Body of pancreas (tissue), 4 donors: ENCODE measurements at regions not wholly inside any gene's neighbourhood (a gene's known extent, or its start where the extent isn't known, plus 50 kb on each side); places are given as distances from the start of the nearest gene placed in this dataset.

Experiments used
- ATAC-seq: fragments of 150-250 bp; one replicate; pipeline ENCODE4 v1.9.1; 2016
- DNase-seq, 4 donors: peaks; one replicate each; pipeline ENCODE4 v3.0.0-alpha.2; 2019
- H3K27ac ChIP-seq, 4 donors: fragments of 200-600 bp; sonication (generic); 1 replicate in 3 of 4; 2 replicates in 1 of 4; pipeline versions ENCODE4 v1.5.1 to v1.6.1; 2016 to 2019; ENCODE audit warnings: mild to moderate bottlenecking in 1 of 4, mixed read lengths in 1 of 4, moderate library complexity in 1 of 4
- H3K27me3 ChIP-seq, 2 donors: fragments of 200-600 bp; sonication (generic); one replicate each; pipeline ENCODE4 v1.6.0; 2016; ENCODE audit warnings: mild to moderate bottlenecking in 1 of 2
- H3K36me3 ChIP-seq, 2 donors: fragments of 200-600 bp; sonication (generic); replicated peaks in 1 of 2; 2 replicates each; pipeline ENCODE4 v1.5.1; 2016; ENCODE audit warnings: low read depth in 2 of 2; ENCODE audit not compliant: insufficient read depth in 1 of 2
- H3K4me1 ChIP-seq: fragments of 200-600 bp; sonication (generic); one replicate; pipeline ENCODE4 v1.6.0; 2016
- H3K4me3 ChIP-seq, 2 donors: fragments of 200-600 bp; sonication (generic); 1 replicate in 1 of 2; 2 replicates in 1 of 2; pipeline ENCODE4 v1.5.1; 2016 to 2019
- H3K9me3 ChIP-seq, 3 donors: fragments of 200-600 bp; sonication (generic); 1 replicate in 2 of 3; 2 replicates in 1 of 3; pipeline ENCODE4 v1.5.1; 2016
- CTCF ChIP-seq, 7 experiments: fragments of 450-650 bp in 4 of 7; fragments of 200-600 bp in 3 of 7; sonication (generic) in 3 of 7; IDR thresholded peaks; one replicate each; pipeline ENCODE4 v1.5.1; 2016 to 2019; ENCODE audit warnings: antibody characterized with exemption in 7 of 7
- POLR2A ChIP-seq, 3 donors: fragments of 450-650 bp; IDR thresholded peaks; one replicate each; pipeline ENCODE4 v1.6.1; 2016; ENCODE audit warnings: antibody characterized with exemption in 3 of 3, mild to moderate bottlenecking in 2 of 3
- WGBS, 2 donors: methylation state at CpG; one replicate each; pipeline ENCODE4 v1.1.5; 2017; 5-methylcytosine and 5-hydroxymethylcytosine counted together
- intact Hi-C: fragments of 100-400 bp; cut with DNase I; formaldehyde crosslinking; loops from one replicate; pipeline ENCODE4 v1.15.1; 2023

GRCh38 chr7:85566095-85566794, 379.4 kb upstream of the SEMA3D start:
- H3K36me3 ChIP-seq: no peaks in the 10 kb centered on the region
- H3K27me3 ChIP-seq: no peaks in the 10 kb centered on the region
- ATAC-seq: no peak
- WGBS, 2 donors: 86 to 88% methylated on average over 14 of the region's 14 CpGs
- no peak for TF ChIP-seq POLR2A (IDR thresholded peaks at IDR 0.05)
- no peak for TF ChIP-seq CTCF (IDR thresholded peaks at IDR 0.05)
- DNase-seq: no peak
- H3K4me1 ChIP-seq: no peaks in the 10 kb centered on the region
- H3K27ac ChIP-seq: no peak overlapping the region
- intact Hi-C loops: no loop called here
- no peak overlapping the region for H3K4me3 ChIP-seq
- H3K9me3 ChIP-seq: no peaks in the 10 kb centered on the region

GRCh38 chr7:85565276-85565675, 378.4 kb upstream of the SEMA3D start:
- Histone ChIP-seq H3K9me3 (no peaks in the 10 kb centered on the region), H3K36me3 (no peaks in the 10 kb centered on the region), H3K27ac (no peak overlapping the region), H3K27me3 (no peaks in the 10 kb centered on the region), H3K4me3 (no peak overlapping the region), H3K4me1 (no peaks in the 10 kb centered on the region)
- no peak for TF ChIP-seq CTCF (IDR thresholded peaks at IDR 0.05)
- no peak for TF ChIP-seq POLR2A (IDR thresholded peaks at IDR 0.05)
- intact Hi-C loops: no loop called here
- ATAC-seq (no peak), DNase-seq (no peak)

- intact Hi-C loops: no loop called here
- no peak overlapping the region for H3K4me3 ChIP-seq
- no peaks in the 10 kb centered on the region for H3K36me3 ChIP-seq
- no peaks in the 10 kb centered on the region for H3K27me3 ChIP-seq
- no peaks in the 10 kb centered on the region for H3K4me1 ChIP-seq
- DNase-seq: no peak
- WGBS, 2 donors: 44 to 53% methylated on average over 3 of the region's 3 CpGs
- no peaks in the 10 kb centered on the region for H3K9me3 ChIP-seq
- H3K27ac ChIP-seq: no peak overlapping the region
- ATAC-seq: no peak
- TF ChIP-seq CTCF (IDR thresholded peaks at IDR 0.05) (no peak), POLR2A (IDR thresholded peaks at IDR 0.05) (no peak)
Measured at GRCh38 chr7:85564861-85565260, 378.0 kb upstream of the SEMA3D start.

- Histone ChIP-seq H3K4me3 (no peak overlapping the region), H3K9me3 (no peaks in the 10 kb centered on the region), H3K27me3 (no peaks in the 10 kb centered on the region), H3K36me3 (no peaks in the 10 kb centered on the region), H3K27ac (no peak overlapping the region), H3K4me1 (no peaks in the 10 kb centered on the region)
- ATAC-seq (no peak), DNase-seq (no peak)
- TF ChIP-seq CTCF (IDR thresholded peaks at IDR 0.05) (no peak), POLR2A (IDR thresholded peaks at IDR 0.05) (no peak)
- intact Hi-C loops: no loop called here
Measured at GRCh38 chr7:85561706-85562105, 374.9 kb upstream of the SEMA3D start.
